K562 (cell line): ENCODE measurements at regions not wholly inside any gene's neighbourhood (a gene's known extent, or its start where the extent isn't known, plus 50 kb on each side); places are given as distances from the start of the nearest gene placed in this dataset.

Experiments
- ATAC-seq: fragments of 200-7000 bp; cut with Tn5 transposase; 3 replicates; pipeline ENCODE4 v1.9.1; 2020; ENCODE audit warnings: moderate library complexity
- BruUV-seq: library from RNA; stranded (reverse); fragments of 400-500 nt; replicated peaks from 2 replicates; lab custom pipeline; 2021; lab: Mats Ljungman, UMichigan
- CTCF ChIA-PET: fragments of 300-600 bp; formaldehyde crosslinking; extraction: SDS; loops from one replicate; lab custom pipeline; 2021; ENCODE audit warnings: low intra/inter-chr PET ratio; lab: Yijun Ruan, JAX
- POLR2A ChIA-PET: fragments of 300-600, 350-650 bp; sonication (Branson Sonifier 250); formaldehyde crosslinking; extraction: SDS; loops from one replicate; lab custom pipeline; 2021; ENCODE audit warnings: antibody characterized with exemption, inconsistent platforms; lab: Yijun Ruan, JAX
- DNase-seq, 4 experiments: peaks; one replicate each; pipeline versions ENCODE4 v3.0.0 to v3.0.0-alpha.2; 2011 to 2018; ENCODE audit warnings: low spot score in 3 of 4, mixed read lengths in 3 of 4; ENCODE audit errors: extremely low read depth in 1 of 4
- FAIRE-seq: peaks from 2 replicates; lab custom pipeline; 2011; peaks lifted over from hg19 to GRCh38; lab: Jason Lieb, UNC
- H2AFZ ChIP-seq: 2 replicates; pipeline ENCODE4 v1.6.0; 2011; ENCODE audit warnings: low read depth, low read length, control low read depth, inconsistent platforms
- H3K27ac ChIP-seq: fragments of 200-600 bp; 3 replicates; pipeline ENCODE4 v1.8.0; 2011; ENCODE audit warnings: low read depth, mild to moderate bottlenecking, control low read depth, inconsistent platforms, low read length, moderate library complexity, mixed read lengths; ENCODE audit errors: extremely low read depth
- H3K27me3 ChIP-seq, 2 experiments: fragments of 300-600 bp in 1 of 2; 2 replicates in 1 of 2; 3 replicates in 1 of 2; pipeline versions ENCODE4 v1.6.0 to v1.8.0; 2011; ENCODE audit warnings: inconsistent platforms in 2 of 2, low read length in 2 of 2, mild to moderate bottlenecking in 1 of 2, mixed read lengths in 1 of 2, moderate library complexity in 1 of 2; ENCODE audit not compliant: control insufficient read depth in 2 of 2, insufficient read depth in 2 of 2
- H3K36me3 ChIP-seq: fragments of 300-600 bp; 3 replicates; pipeline ENCODE4 v1.8.0; 2011; ENCODE audit warnings: mild to moderate bottlenecking, low read length, inconsistent platforms; ENCODE audit not compliant: control insufficient read depth, insufficient read depth
- H3K4me1 ChIP-seq, 2 experiments: fragments of 200-600 bp in 1 of 2; replicated peaks in 1 of 2; 2 replicates in 1 of 2; 3 replicates in 1 of 2; pipeline versions ENCODE4 v1.5.1 to v1.8.0; 2011; ENCODE audit warnings: inconsistent platforms in 2 of 2, low read length in 2 of 2, mild to moderate bottlenecking in 1 of 2, mixed read lengths in 1 of 2, moderate library complexity in 1 of 2; ENCODE audit not compliant: control insufficient read depth in 2 of 2, insufficient read depth in 2 of 2
- H3K4me2 ChIP-seq: 2 replicates; pipeline ENCODE4 v1.6.1; 2011; ENCODE audit warnings: low read length, control low read depth, inconsistent platforms, mixed read lengths; ENCODE audit not compliant: insufficient read depth
- H3K4me3 ChIP-seq: fragments of 200-600 bp; sonication (generic), shearing (Covaris generic); 2 replicates; pipeline ENCODE4 v1.5.1; 2016; ENCODE audit warnings: control low read depth, inconsistent platforms
- H3K79me2 ChIP-seq: fragments of 200-600 bp; 3 replicates; pipeline ENCODE4 v1.8.0; 2011; ENCODE audit warnings: low read length, inconsistent platforms; ENCODE audit not compliant: control insufficient read depth, insufficient read depth
- H3K9ac ChIP-seq, 2 experiments: 2 replicates each; pipeline versions ENCODE4 v1.6.0 to v1.6.1; 2011; ENCODE audit warnings: low read depth in 2 of 2, low read length in 2 of 2, control low read depth in 1 of 2, inconsistent platforms in 1 of 2, mild to moderate bottlenecking in 1 of 2, mixed read lengths in 1 of 2; ENCODE audit not compliant: insufficient read depth in 1 of 2
- H3K9me1 ChIP-seq: one replicate; pipeline ENCODE4 v1.6.0; 2011; ENCODE audit warnings: inconsistent platforms, mild to moderate bottlenecking, low read length, moderate library complexity; ENCODE audit not compliant: control insufficient read depth, insufficient read depth
- H3K9me3 ChIP-seq: replicated peaks from 2 replicates; pipeline ENCODE4 v1.5.1; 2011; ENCODE audit warnings: low read depth, low read length, inconsistent platforms; ENCODE audit not compliant: control insufficient read depth, insufficient read depth
- H4K20me1 ChIP-seq: replicated peaks from 2 replicates; pipeline ENCODE4 v1.6.1; 2011; ENCODE audit warnings: low read length, inconsistent platforms, mixed read lengths; ENCODE audit not compliant: control insufficient read depth, insufficient read depth
- BRCA1 ChIP-seq, 2 experiments: fragments of 450-650 bp in 1 of 2; sonication (generic) in 1 of 2; formaldehyde crosslinking in 1 of 2; IDR thresholded peaks; 2 replicates each; pipeline versions ENCODE4 v1.5.0 to v1.6.1; 2017 to 2020; ENCODE audit warnings: mild to moderate bottlenecking in 1 of 2, missing genetic modification reagents in 1 of 2
- HEY1 ChIP-seq: fragments of 250-450 bp; sonication (Bioruptor Pico); IDR thresholded peaks from 2 replicates; pipeline ENCODE4 v1.5.0; 2020; ENCODE audit warnings: mild to moderate bottlenecking, moderate library complexity, borderline replicate concordance
- HSF4 ChIP-seq: fragments of 250-450 bp; sonication (Bioruptor Pico); IDR thresholded peaks from 2 replicates; pipeline ENCODE4 v2.1.2; 2022; ENCODE audit warnings: mild to moderate bottlenecking, moderate library complexity, borderline replicate concordance
- KLF10 ChIP-seq: fragments of 250-450 bp; sonication (Bioruptor Pico); IDR thresholded peaks from 2 replicates; pipeline ENCODE4 v1.6.1; 2021; ENCODE audit warnings: matching md5 sums
- NFXL1 ChIP-seq: fragments of 450-650 bp; formaldehyde crosslinking; IDR thresholded peaks from 2 replicates; pipeline ENCODE4 v1.4.0; 2021; ENCODE audit warnings: mild to moderate bottlenecking
- PTRF ChIP-seq: fragments of 450-650 bp; IDR thresholded peaks from 2 replicates; pipeline ENCODE4 v1.6.1; 2016; ENCODE audit warnings: mild to moderate bottlenecking, missing genetic modification characterization, missing compliant biosample characterization
- SREBF1 ChIP-seq: fragments of 150-350 bp; IDR thresholded peaks from 2 replicates; pipeline ENCODE4 v1.6.1; 2014; ENCODE audit warnings: antibody characterized with exemption, low read depth, low read length, borderline replicate concordance
- SRSF3 ChIP-seq: fragments of 200-400 bp; formaldehyde crosslinking; IDR thresholded peaks from 2 replicates; pipeline ENCODE4 v1.6.1; 2016; ENCODE audit warnings: mild to moderate bottlenecking, low read length, moderate library complexity; ENCODE audit not compliant: insufficient read depth
- TGIF2 ChIP-seq: sonication (generic); formaldehyde crosslinking; IDR thresholded peaks from 2 replicates; pipeline ENCODE4 v1.8.1; 2022; ENCODE audit warnings: mild to moderate bottlenecking, missing genetic modification reagents, moderate library complexity
- ZBTB1 ChIP-seq: sonication (generic); formaldehyde crosslinking; IDR thresholded peaks from 2 replicates; pipeline ENCODE4 v1.8.1; 2023; ENCODE audit warnings: missing genetic modification reagents, low read depth, mild to moderate bottlenecking, borderline replicate concordance
- ZNF445 ChIP-seq: fragments of 250-450 bp; sonication (Bioruptor Pico); IDR thresholded peaks from 2 replicates; pipeline ENCODE4 v1.4.0; 2020; ENCODE audit warnings: low read depth, mild to moderate bottlenecking, moderate library complexity
- ZNF511 ChIP-seq: sonication (generic); formaldehyde crosslinking; IDR thresholded peaks from 2 replicates; pipeline ENCODE4 v1.8.0; 2022; ENCODE audit warnings: mild to moderate bottlenecking, missing genetic modification reagents
- ZNF583 ChIP-seq: fragments of 250-450 bp; sonication (Bioruptor Pico); IDR thresholded peaks from 2 replicates; pipeline ENCODE4 v1.4.0; 2020
- ZNF717 ChIP-seq: fragments of 250-450 bp; sonication (Bioruptor Pico); IDR thresholded peaks from 2 replicates; pipeline ENCODE4 v1.5.0; 2021
- ZNF764 ChIP-seq: fragments of 250-450 bp; sonication (Bioruptor Pico); IDR thresholded peaks from 2 replicates; pipeline ENCODE4 v1.4.0; 2020; ENCODE audit warnings: low read depth, mild to moderate bottlenecking, moderate library complexity
- WGBS: fragments of 100-300 bp; shearing (Covaris generic); methylation state at CpG from one replicate; pipeline ENCODE4 v1.1.6; 2016; ENCODE audit warnings: low coverage, mixed read lengths; ENCODE audit not compliant: insufficient coverage; ENCODE audit errors: missing lambda C conversion rate; 5-methylcytosine and 5-hydroxymethylcytosine counted together
- in situ Hi-C: fragments of 300-500 bp; cut with MboI; formaldehyde crosslinking; loops from 4 replicates; pipeline ENCODE4 v1.15.0; 2018; ENCODE audit warnings: inconsistent platforms, mixed read lengths
- intact Hi-C: fragments of 100-400 bp; cut with micrococcal nuclease; formaldehyde crosslinking; loops from 2 replicates; pipeline ENCODE4 v1.14.2; 2022
- TF ChIP-seq, protein P1 (sequence below): sonication (generic); formaldehyde crosslinking; IDR thresholded peaks from 2 replicates; pipeline ENCODE4 v1.8.1; 2023; ENCODE audit warnings: mild to moderate bottlenecking, missing genetic modification reagents

DNA sequence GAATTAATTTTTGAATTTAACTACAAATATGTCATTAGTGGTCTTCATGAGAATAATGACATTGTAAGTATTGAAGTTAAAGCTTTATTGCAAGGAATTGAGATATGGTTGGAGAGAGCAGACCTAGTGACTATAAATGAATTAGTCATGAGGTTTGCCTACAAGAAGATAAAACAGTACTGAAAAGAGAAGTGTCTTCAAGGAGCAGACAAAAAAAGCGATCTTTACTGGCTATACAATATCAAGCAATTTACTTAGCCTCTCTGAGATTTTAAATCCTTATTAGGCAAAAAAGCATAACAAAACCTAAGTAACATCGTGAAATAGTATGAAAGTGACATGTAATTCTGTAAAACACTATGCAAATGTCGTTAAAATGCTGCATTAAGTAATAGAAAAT lies 435.1 kb upstream of the PCDH20 start:
- H3K79me2 ChIP-seq, result no peaks in the 10 kb centered on the region
- no peak overlapping the region for H3K4me3 ChIP-seq
- H3K9ac ChIP-seq, result no peak overlapping the region
- H4K20me1 ChIP-seq, result no peaks in the 10 kb centered on the region
- no peak overlapping the region for H2AFZ ChIP-seq
- no peaks in the 10 kb centered on the region for H3K9me1 ChIP-seq
- POLR2A ChIA-PET, result no interaction called here
- no peak overlapping the region for H3K27ac ChIP-seq
- H3K4me2 ChIP-seq, result no peak overlapping the region
- H3K4me1 ChIP-seq, result no peaks in the 10 kb centered on the region
- CTCF ChIA-PET, result no interaction called here
- ATAC-seq (no peak), DNase-seq (no peak), FAIRE-seq (no peak)
- intact Hi-C loops (no loop called here), in situ Hi-C loops (no loop called here)
- H3K9me3 ChIP-seq, result no peaks in the 10 kb centered on the region
- BruUV-seq, result no TSS peak
- 5% methylated on average over 3 of the region's 3 CpGs for WGBS
- TF ChIP-seq HEY1 (CRISPR knock-in tag) (no peak), TGIF2 (CRISPR knock-in tag) (no peak), NFXL1 (CRISPR knock-in tag) (no peak), BRCA1 (IDR thresholded peaks at IDR 0.05) (0 out of 2 replicates have a peak, but pooled peaks have one; percentile 80), BRCA1 (CRISPR knock-in tag; IDR thresholded peaks at IDR 0.05) (no peak), ZNF764 (no peak), ZBTB1 (no peak)
- no peaks in the 10 kb centered on the region for H3K36me3 ChIP-seq
- no peaks in the 10 kb centered on the region for H3K27me3 ChIP-seq

- POLR2A ChIA-PET, result no interaction called here
- Histone ChIP-seq H3K4me2 (no peak overlapping the region), H3K79me2 (no peaks in the 10 kb centered on the region), H3K4me1 (no peaks in the 10 kb centered on the region), H3K9me1 (no peaks in the 10 kb centered on the region), H4K20me1 (no peaks in the 10 kb centered on the region), H3K36me3 (no peaks in the 10 kb centered on the region), H3K4me3 (no peak overlapping the region), H3K9me3 (no peaks in the 10 kb centered on the region), H3K27ac (no peak overlapping the region), H3K9ac (no peak overlapping the region), H2AFZ (no peak overlapping the region), H3K27me3 (no peaks in the 10 kb centered on the region)
- ATAC-seq (no peak), DNase-seq (no peak), FAIRE-seq (no peak)
- WGBS, result 5% methylated on average over 2 of the region's 2 CpGs
- CTCF ChIA-PET, result no interaction called here
- in situ Hi-C loops (no loop called here), intact Hi-C loops (no loop called here)
- no TSS peak for BruUV-seq
- no peak for TF ChIP-seq HSF4
- TF ChIP-seq, protein P1, sequence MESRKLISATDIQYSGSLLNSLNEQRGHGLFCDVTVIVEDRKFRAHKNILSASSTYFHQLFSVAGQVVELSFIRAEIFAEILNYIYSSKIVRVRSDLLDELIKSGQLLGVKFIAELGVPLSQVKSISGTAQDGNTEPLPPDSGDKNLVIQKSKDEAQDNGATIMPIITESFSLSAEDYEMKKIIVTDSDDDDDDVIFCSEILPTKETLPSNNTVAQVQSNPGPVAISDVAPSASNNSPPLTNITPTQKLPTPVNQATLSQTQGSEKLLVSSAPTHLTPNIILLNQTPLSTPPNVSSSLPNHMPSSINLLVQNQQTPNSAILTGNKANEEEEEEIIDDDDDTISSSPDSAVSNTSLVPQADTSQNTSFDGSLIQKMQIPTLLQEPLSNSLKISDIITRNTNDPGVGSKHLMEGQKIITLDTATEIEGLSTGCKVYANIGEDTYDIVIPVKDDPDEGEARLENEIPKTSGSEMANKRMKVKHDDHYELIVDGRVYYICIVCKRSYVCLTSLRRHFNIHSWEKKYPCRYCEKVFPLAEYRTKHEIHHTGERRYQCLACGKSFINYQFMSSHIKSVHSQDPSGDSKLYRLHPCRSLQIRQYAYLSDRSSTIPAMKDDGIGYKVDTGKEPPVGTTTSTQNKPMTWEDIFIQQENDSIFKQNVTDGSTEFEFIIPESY (CRISPR knock-in tag), result no peak
- TF ChIP-seq SREBF1, result no peak
- no peak for TF ChIP-seq ZNF511
- TF ChIP-seq ZNF445 (CRISPR knock-in tag), result no peak
- no peak for TF ChIP-seq SRSF3
- TF ChIP-seq KLF10, result no peak
- TF ChIP-seq ZNF583 (CRISPR knock-in tag), result no peak
- no peak for TF ChIP-seq ZNF717 (CRISPR knock-in tag)
- TF ChIP-seq PTRF (tag), result no peak
Measured at GRCh38 chr13:61838568-61838967, 422.9 kb upstream of the PCDH20 start.
